B cell (primary cell): ENCODE measurements at regions not wholly inside any gene's neighbourhood (a gene's known extent, or its start where the extent isn't known, plus 50 kb on each side); places are given as distances from the start of the nearest gene placed in this dataset.

Experiments used
- ATAC-seq: fragments of 200-7000 bp; cut with Tn5 transposase; one replicate; pipeline ENCODE4 v1.10.0; 2021; ENCODE audit warnings: low read depth, mild to moderate bottlenecking, moderate number of reproducible peaks, moderate library complexity
- CTCF ChIA-PET: fragments of 350-600 bp; sonication (Branson Sonifier 250); formaldehyde crosslinking; loops from one replicate; lab custom pipeline; 2021; ENCODE audit warnings: antibody characterized with exemption, inconsistent platforms; lab: Charles Lee
- POLR2A ChIA-PET: fragments of 350-600 bp; sonication (Branson Sonifier 250); formaldehyde crosslinking; loops from one replicate; lab custom pipeline; 2021; ENCODE audit warnings: antibody characterized with exemption; lab: Charles Lee
- DNase-seq: peaks from one replicate; pipeline ENCODE4 v3.0.0; 2013
- H2AFZ ChIP-seq: 2 replicates; pipeline ENCODE4 v1.6.1; 2012; ENCODE audit warnings: mild to moderate bottlenecking, low read depth, low read length; ENCODE audit not compliant: insufficient read depth, poor library complexity, severe bottlenecking
- H3K27ac ChIP-seq, 2 donors: 1 replicate in 1 of 2; 2 replicates in 1 of 2; pipeline ENCODE4 v1.5.1; 2012 to 2013; ENCODE audit warnings: low read length in 2 of 2, mild to moderate bottlenecking in 2 of 2, moderate library complexity in 1 of 2
- H3K27me3 ChIP-seq, 4 experiments: fragments of 200-600 bp in 1 of 4; sonication (generic) in 1 of 4; replicated peaks in 1 of 4; 1 replicate in 2 of 4; 2 replicates in 2 of 4; pipeline versions ENCODE4 v1.6.1 to v1.7.0; 2013 to 2016; ENCODE audit warnings: low read length in 3 of 4, mild to moderate bottlenecking in 2 of 4, mixed read lengths in 1 of 4, moderate library complexity in 1 of 4; ENCODE audit not compliant: insufficient read depth in 4 of 4, control insufficient read depth in 3 of 4; ENCODE audit errors: control extremely low read depth in 1 of 4
- H3K36me3 ChIP-seq, 2 experiments: replicated peaks in 1 of 2; 1 replicate in 1 of 2; 2 replicates in 1 of 2; pipeline versions ENCODE4 v1.6.1 to v1.7.1; 2013; ENCODE audit warnings: low read length in 1 of 2; ENCODE audit not compliant: insufficient read depth in 2 of 2, control insufficient read depth in 1 of 2; ENCODE audit errors: control extremely low read depth in 1 of 2, extremely low read depth in 1 of 2
- H3K4me1 ChIP-seq, 2 donors: fragments of 200-600 bp in 1 of 2; sonication (generic) in 1 of 2; 1 replicate in 1 of 2; 2 replicates in 1 of 2; pipeline versions ENCODE4 v1.5.1 to v1.6.1; 2013 to 2017; ENCODE audit warnings: low read length in 2 of 2; ENCODE audit not compliant: control insufficient read depth in 2 of 2, insufficient read depth in 2 of 2
- H3K4me2 ChIP-seq: replicated peaks from 2 replicates; pipeline ENCODE3; 2012; ENCODE audit warnings: mild to moderate bottlenecking, low read depth, low read length; ENCODE audit not compliant: poor library complexity, severe bottlenecking
- H3K4me3 ChIP-seq, 5 experiments: fragments of 200-600 bp in 1 of 5; sonication (generic) in 1 of 5; 1 replicate in 3 of 5; 2 replicates in 2 of 5; pipeline versions ENCODE4 v1.5.1 to v1.7.0; 2011 to 2016; ENCODE audit warnings: low read length in 4 of 5, mild to moderate bottlenecking in 4 of 5, low read depth in 2 of 5, control low read depth in 1 of 5, moderate library complexity in 1 of 5; ENCODE audit not compliant: insufficient read depth in 1 of 5; ENCODE audit errors: control extremely low read depth in 1 of 5, extremely low read depth in 1 of 5
- H3K79me2 ChIP-seq: fragments of 200-600 bp; sonication (generic); one replicate; pipeline ENCODE4 v1.6.0; 2016; ENCODE audit warnings: low read length; ENCODE audit not compliant: control insufficient read depth, insufficient read depth
- H3K9ac ChIP-seq: fragments of 200-600 bp; sonication (generic); 2 replicates; pipeline ENCODE4 v1.6.1; 2017; ENCODE audit warnings: mild to moderate bottlenecking, low read length, moderate library complexity
- H3K9me3 ChIP-seq, 3 donors: one replicate each; pipeline versions ENCODE4 v1.6.1 to v1.7.1; 2013; ENCODE audit warnings: low read length in 2 of 3; ENCODE audit not compliant: control insufficient read depth in 2 of 3, insufficient read depth in 1 of 3; ENCODE audit errors: control extremely low read depth in 1 of 3
- H4K20me1 ChIP-seq: 2 replicates; pipeline ENCODE4 v1.6.0; 2012; ENCODE audit warnings: mild to moderate bottlenecking, low read length; ENCODE audit not compliant: insufficient read depth, control insufficient read depth, poor library complexity, severe bottlenecking
- H3K27ac Mint-ChIP-seq: one replicate; pipeline ENCODE4 v1.8.0; 2021; ENCODE audit warnings: mixed read lengths
- H3K27me3 Mint-ChIP-seq: one replicate; pipeline ENCODE4 v1.8.0; 2021; ENCODE audit warnings: mixed read lengths
- H3K4me1 Mint-ChIP-seq: one replicate; pipeline ENCODE4 v1.8.0; 2021; ENCODE audit warnings: mixed read lengths
- H3K4me3 Mint-ChIP-seq: one replicate; pipeline ENCODE4 v1.8.0; 2021; ENCODE audit warnings: mixed read lengths
- H3K9me3 Mint-ChIP-seq: one replicate; pipeline ENCODE4 v1.8.0; 2022; ENCODE audit warnings: mixed read lengths; ENCODE audit not compliant: insufficient read depth
- CTCF ChIP-seq: fragments of 200-600 bp; IDR thresholded peaks from one replicate; pipeline ENCODE4 v1.8.0; 2022; ENCODE audit warnings: antibody characterized with exemption, mild to moderate bottlenecking
- EZH2 ChIP-seq: IDR thresholded peaks from 2 replicates; pipeline ENCODE4 v1.6.1; 2012; ENCODE audit warnings: borderline replicate concordance, low read depth, mild to moderate bottlenecking, moderate library complexity, low read length; ENCODE audit not compliant: insufficient read depth, poor library complexity, severe bottlenecking
- WGBS: methylation state at CpG from one replicate; pipeline ENCODE4 v1.1.5; 2013; ENCODE audit warnings: missing lambda C conversion rate; ENCODE audit not compliant: insufficient coverage; 5-methylcytosine and 5-hydroxymethylcytosine counted together
- intact Hi-C: fragments of 100-400 bp; cut with micrococcal nuclease; formaldehyde crosslinking; loops from one replicate; pipeline ENCODE4 v1.10.0; 2022

DNA sequence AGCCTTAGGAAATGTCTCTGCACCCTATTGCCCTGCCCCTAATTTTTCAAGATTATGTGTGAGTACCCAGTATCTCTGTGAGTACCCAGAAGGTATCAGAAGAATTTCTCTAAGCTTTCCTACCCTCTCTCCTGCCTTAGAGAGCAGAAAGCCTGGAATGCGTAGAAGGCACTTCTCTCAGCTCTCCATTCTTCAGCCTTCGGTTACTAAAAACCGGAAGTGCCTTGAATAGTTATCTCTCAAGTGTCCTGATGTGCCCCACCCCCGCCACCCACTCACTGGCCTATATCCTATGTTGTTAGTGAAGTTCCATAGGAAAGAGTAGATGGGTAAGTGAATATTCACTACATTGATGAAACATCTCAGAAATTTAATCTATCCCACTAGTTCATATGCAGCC, 210.7 kb upstream of the CDH10 start:
- no peaks in the 10 kb centered on the region for H3K9me3 ChIP-seq
- no CpG with 5 or more reads among the region's 4 CpGs for WGBS
- no peaks in the 10 kb centered on the region for H3K27me3 Mint-ChIP-seq
- no peak overlapping the region for H2AFZ ChIP-seq
- no peaks in the 10 kb centered on the region for H4K20me1 ChIP-seq
- CTCF ChIA-PET = no interaction called here
- no peak for ATAC-seq
- H3K36me3 ChIP-seq = no peaks in the 10 kb centered on the region
- DNase-seq = no peak
- intact Hi-C loops = no loop called here
- no peak overlapping the region for H3K4me3 Mint-ChIP-seq
- H3K4me1 Mint-ChIP-seq = no peaks in the 10 kb centered on the region
- no peak for TF ChIP-seq EZH2
- no peak for TF ChIP-seq CTCF
- H3K79me2 ChIP-seq = no peaks in the 10 kb centered on the region
- no peak overlapping the region for H3K4me2 ChIP-seq
- H3K27me3 ChIP-seq = no peaks in the 10 kb centered on the region
- H3K27ac ChIP-seq = no peak overlapping the region
- H3K9ac ChIP-seq = no peak overlapping the region
- no peak overlapping the region for H3K4me3 ChIP-seq
- H3K9me3 Mint-ChIP-seq = peaks cover 6% of the 10 kb centered on the region
- no peak overlapping the region for H3K27ac Mint-ChIP-seq
- POLR2A ChIA-PET = no interaction called here
- H3K4me1 ChIP-seq = no peaks in the 10 kb centered on the region

- Histone ChIP-seq H3K4me3 (no peak overlapping the region), H3K27me3 (no peaks in the 10 kb centered on the region), H4K20me1 (no peaks in the 10 kb centered on the region), H3K79me2 (no peaks in the 10 kb centered on the region), H3K9me3 (no peaks in the 10 kb centered on the region), H3K4me2 (no peak overlapping the region), H3K36me3 (no peaks in the 10 kb centered on the region), H3K27ac (no peak overlapping the region), H2AFZ (no peak overlapping the region), H3K4me1 (no peaks in the 10 kb centered on the region), H3K9ac (no peak overlapping the region)
- ChIA-PET CTCF (no interaction called here), POLR2A (no interaction called here)
- intact Hi-C loops = no loop called here
- no peak for DNase-seq
- Mint-ChIP-seq H3K27ac (no peak overlapping the region), H3K27me3 (no peaks in the 10 kb centered on the region), H3K4me1 (no peaks in the 10 kb centered on the region), H3K4me3 (no peak overlapping the region), H3K9me3 (peaks cover 6% of the 10 kb centered on the region)
- ATAC-seq = no peak
- TF ChIP-seq CTCF (no peak), EZH2 (no peak)
- WGBS = no CpG with 5 or more reads among the region's 1 CpG
Observed at GRCh38 chr5:24854850-24855249, 210.1 kb upstream of the CDH10 start.
